ENCODE measurements at regions not wholly inside any gene's neighbourhood (a gene's known extent, or its start where the extent isn't known, plus 50 kb on each side); places are given as distances from the start of the nearest gene placed in this dataset.

DNA sequence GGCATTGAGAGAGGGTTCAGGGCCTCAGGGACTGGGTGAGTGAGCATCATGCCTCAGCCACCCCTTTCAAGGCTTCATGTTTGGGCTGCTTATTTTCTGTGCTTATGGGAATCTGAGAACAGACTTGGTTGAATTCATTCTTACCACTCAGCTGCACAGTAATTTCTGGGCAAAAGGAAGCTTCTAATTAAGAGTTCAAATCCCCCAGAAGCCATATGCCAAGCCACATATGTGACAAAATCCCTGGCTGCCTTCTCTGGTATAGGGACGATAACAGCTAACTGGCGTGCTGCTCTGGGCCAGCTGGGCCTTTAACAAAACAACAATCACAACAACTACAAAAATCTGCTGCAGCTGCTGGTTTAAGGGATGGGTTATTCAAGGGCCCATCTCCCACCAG lies 181.0 kb upstream of the ANKRD28 start:
- TF ChIP-seq, protein P1, sequence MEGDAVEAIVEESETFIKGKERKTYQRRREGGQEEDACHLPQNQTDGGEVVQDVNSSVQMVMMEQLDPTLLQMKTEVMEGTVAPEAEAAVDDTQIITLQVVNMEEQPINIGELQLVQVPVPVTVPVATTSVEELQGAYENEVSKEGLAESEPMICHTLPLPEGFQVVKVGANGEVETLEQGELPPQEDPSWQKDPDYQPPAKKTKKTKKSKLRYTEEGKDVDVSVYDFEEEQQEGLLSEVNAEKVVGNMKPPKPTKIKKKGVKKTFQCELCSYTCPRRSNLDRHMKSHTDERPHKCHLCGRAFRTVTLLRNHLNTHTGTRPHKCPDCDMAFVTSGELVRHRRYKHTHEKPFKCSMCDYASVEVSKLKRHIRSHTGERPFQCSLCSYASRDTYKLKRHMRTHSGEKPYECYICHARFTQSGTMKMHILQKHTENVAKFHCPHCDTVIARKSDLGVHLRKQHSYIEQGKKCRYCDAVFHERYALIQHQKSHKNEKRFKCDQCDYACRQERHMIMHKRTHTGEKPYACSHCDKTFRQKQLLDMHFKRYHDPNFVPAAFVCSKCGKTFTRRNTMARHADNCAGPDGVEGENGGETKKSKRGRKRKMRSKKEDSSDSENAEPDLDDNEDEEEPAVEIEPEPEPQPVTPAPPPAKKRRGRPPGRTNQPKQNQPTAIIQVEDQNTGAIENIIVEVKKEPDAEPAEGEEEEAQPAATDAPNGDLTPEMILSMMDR (IDR thresholded peaks at IDR 0.05): no peak
- no peak for TF ChIP-seq POLR2A (IDR thresholded peaks at IDR 0.05)
